Testis (tissue), 2 donors: ENCODE measurements at regions not wholly inside any gene's neighbourhood (a gene's known extent, or its start where the extent isn't known, plus 50 kb on each side); places are given as distances from the start of the nearest gene placed in this dataset.

Experiments used
- DNase-seq: peaks from one replicate; pipeline ENCODE4 v3.0.0-alpha.2; 2019
- H3K27ac ChIP-seq, 2 donors: fragments of 200-600 bp; sonication (generic); one replicate each; pipeline ENCODE4 v1.5.1; 2019
- H3K27me3 ChIP-seq: fragments of 200-600 bp; sonication (generic); one replicate; pipeline ENCODE4 v1.5.1; 2019
- H3K36me3 ChIP-seq: fragments of 200-600 bp; sonication (generic); one replicate; pipeline ENCODE4 v1.5.1; 2017; ENCODE audit warnings: low read depth; ENCODE audit errors: missing control alignments
- H3K4me1 ChIP-seq: fragments of 200-600 bp; sonication (generic); one replicate; pipeline ENCODE4 v1.5.1; 2019
- H3K4me3 ChIP-seq, 2 donors: fragments of 200-600 bp; sonication (generic); one replicate each; pipeline ENCODE4 v1.5.1; 2017 to 2019
- H3K9me3 ChIP-seq: fragments of 200-600 bp; sonication (generic); one replicate; pipeline ENCODE4 v1.5.1; 2017
- CTCF ChIP-seq, 3 experiments: fragments of 450-650 bp in 2 of 3; fragments of 200-600 bp in 1 of 3; sonication (generic) in 1 of 3; IDR thresholded peaks; one replicate each; pipeline ENCODE4 v1.5.1; 2016 to 2019; ENCODE audit warnings: antibody characterized with exemption in 3 of 3, mild to moderate bottlenecking in 2 of 3, moderate library complexity in 1 of 3
- POLR2A ChIP-seq: fragments of 450-650 bp; IDR thresholded peaks from one replicate; pipeline ENCODE4 v1.6.1; 2017; ENCODE audit warnings: antibody characterized with exemption, mild to moderate bottlenecking, moderate library complexity
- WGBS, 2 donors: methylation state at CpG; one replicate each; pipeline ENCODE4 v1.1.5; 2018; 5-methylcytosine and 5-hydroxymethylcytosine counted together
- intact Hi-C: fragments of 100-400 bp; cut with DNase I; formaldehyde crosslinking; loops from one replicate; pipeline ENCODE4 v1.15.1; 2023; ENCODE audit warnings: low total_unique reads

- no peaks in the 10 kb centered on the region for H3K36me3 ChIP-seq
- no peak for DNase-seq
- no peaks in the 10 kb centered on the region for H3K9me3 ChIP-seq
- no peak for TF ChIP-seq CTCF (IDR thresholded peaks at IDR 0.05)
- TF ChIP-seq POLR2A, result no peak
- 74 to 91% methylated on average over 4 of the region's 4 CpGs for WGBS, 2 donors
- no peaks in the 10 kb centered on the region for H3K4me1 ChIP-seq
- H3K27ac ChIP-seq, result no peak overlapping the region
- no peaks in the 10 kb centered on the region for H3K27me3 ChIP-seq
- intact Hi-C loops, result no loop called here
- H3K4me3 ChIP-seq, result no peak overlapping the region
Measured at GRCh38 chr11:90795746-90796145, 572.9 kb upstream of the CHORDC1 start.

GRCh38 chr11:90788961-90789360 is 566.1 kb upstream of the CHORDC1 start:
- Histone ChIP-seq H3K27ac (no peak overlapping the region), H3K4me3 (no peak overlapping the region), H3K4me1 (no peaks in the 10 kb centered on the region), H3K36me3 (no peaks in the 10 kb centered on the region), H3K27me3 (no peaks in the 10 kb centered on the region), H3K9me3 (no peaks in the 10 kb centered on the region)
- 89 to 91% methylated on average over 3 of the region's 3 CpGs for WGBS, 2 donors
- intact Hi-C loops, result no loop called here
- no peak for TF ChIP-seq POLR2A
- no peak for TF ChIP-seq CTCF (IDR thresholded peaks at IDR 0.05)
- no peak for DNase-seq

GRCh38 chr11:90784241-90784814 is 561.5 kb upstream of the CHORDC1 start:
- WGBS, 2 donors, result 73 to 77% methylated on average over 2 of the region's 2 CpGs
- intact Hi-C loops, result no loop called here
- H3K4me3 ChIP-seq, result no peak overlapping the region
- DNase-seq, result no peak
- H3K27ac ChIP-seq, result no peak overlapping the region
- no peaks in the 10 kb centered on the region for H3K4me1 ChIP-seq
- no peaks in the 10 kb centered on the region for H3K9me3 ChIP-seq
- no peaks in the 10 kb centered on the region for H3K36me3 ChIP-seq
- no peak for TF ChIP-seq POLR2A
- no peak for TF ChIP-seq CTCF (IDR thresholded peaks at IDR 0.05)
- no peaks in the 10 kb centered on the region for H3K27me3 ChIP-seq

GRCh38 chr11:90783111-90783510 is 560.3 kb upstream of the CHORDC1 start:
- 83 to 86% methylated on average over 3 of the region's 3 CpGs for WGBS, 2 donors
- H3K27ac ChIP-seq, result no peak overlapping the region
- no peaks in the 10 kb centered on the region for H3K36me3 ChIP-seq
- no peaks in the 10 kb centered on the region for H3K4me1 ChIP-seq
- TF ChIP-seq POLR2A (no peak), CTCF (IDR thresholded peaks at IDR 0.05) (no peak)
- H3K4me3 ChIP-seq, result no peak overlapping the region
- DNase-seq, result no peak
- no peaks in the 10 kb centered on the region for H3K27me3 ChIP-seq
- intact Hi-C loops, result no loop called here
- no peaks in the 10 kb centered on the region for H3K9me3 ChIP-seq

- Histone ChIP-seq H3K9me3 (no peaks in the 10 kb centered on the region), H3K4me1 (no peaks in the 10 kb centered on the region), H3K4me3 (no peak overlapping the region), H3K36me3 (no peaks in the 10 kb centered on the region), H3K27ac (no peak overlapping the region), H3K27me3 (no peaks in the 10 kb centered on the region)
- no peak for DNase-seq
- TF ChIP-seq CTCF (IDR thresholded peaks at IDR 0.05), result no peak
- TF ChIP-seq POLR2A, result no peak
- intact Hi-C loops, result no loop called here
Measured at GRCh38 chr11:90779098-90779497, 556.2 kb upstream of the CHORDC1 start.
